HG02798 (cell line): ENCODE measurements at regions not wholly inside any gene's neighbourhood (a gene's known extent, or its start where the extent isn't known, plus 50 kb on each side); places are given as distances from the start of the nearest gene placed in this dataset.
"Not testable (repeated sequence)": the region's sequence is repeated elsewhere in the genome, so short reads cannot be mapped to it uniquely, and the experiment has no call there.

Source experiments
- ATAC-seq: cut with Tn5 transposase; IDR thresholded peaks from one replicate; pipeline ENCODE4 v1.9.1; 2021; ENCODE audit warnings: mild to moderate bottlenecking; ENCODE audit not compliant: unreplicated experiment, poor library complexity

- no peak for ATAC-seq
Measured at GRCh38 chr15:79601405-79602086, 169.4 kb downstream of the MINAR1 start.

- no peak for ATAC-seq
Measured at GRCh38 chr15:79602180-79602579, 170.0 kb downstream of the MINAR1 start.

- no peak for ATAC-seq
Measured at GRCh38 chr15:79602731-79603130, 170.6 kb downstream of the MINAR1 start.

- ATAC-seq, result no peak
Measured at GRCh38 chr15:79606831-79607355, 174.8 kb downstream of the MINAR1 start.

- ATAC-seq, result no peak
Measured at GRCh38 chr15:79608066-79608864, 176.1 kb downstream of the MINAR1 start.

- ATAC-seq, result no peak
Measured at GRCh38 chr15:79609506-79609905, 177.4 kb downstream of the MINAR1 start.

GRCh38 chr15:79610021-79610420, 177.9 kb downstream of the MINAR1 start:
- ATAC-seq, result no peak

GRCh38 chr15:79615754-79616153, 183.6 kb downstream of the MINAR1 start:
- no peak for ATAC-seq

- ATAC-seq, result no peak
Measured at GRCh38 chr15:79617071-79617470, 184.9 kb downstream of the MINAR1 start.

- no peak for ATAC-seq
Measured at GRCh38 chr15:79620112-79620857, 188.1 kb downstream of the MINAR1 start.

- ATAC-seq, result not testable (repeated sequence)
Measured at GRCh38 chr15:79621805-79622204, 189.7 kb downstream of the MINAR1 start.

GRCh38 chr15:79623488-79623887, 191.4 kb downstream of the MINAR1 start:
- ATAC-seq, result no peak

- no peak for ATAC-seq
Measured at GRCh38 chr15:79629687-79630086, 197.6 kb downstream of the MINAR1 start.

- ATAC-seq, result no peak
Measured at GRCh38 chr15:79632457-79632856, 200.3 kb downstream of the MINAR1 start.

- no peak for ATAC-seq
Measured at GRCh38 chr15:79635149-79635771, 203.1 kb downstream of the MINAR1 start.

- ATAC-seq, result no peak
Measured at GRCh38 chr15:79635897-79636561, 203.9 kb downstream of the MINAR1 start.

- ATAC-seq, result no peak
Measured at GRCh38 chr15:79640206-79640605, 208.1 kb downstream of the MINAR1 start.

GRCh38 chr15:79641841-79642240, 209.7 kb downstream of the MINAR1 start:
- ATAC-seq, result no peak

GRCh38 chr15:79643393-79643792, 211.3 kb downstream of the MINAR1 start:
- no peak for ATAC-seq

- ATAC-seq, result no peak
Measured at GRCh38 chr15:79644091-79644490, 212.0 kb downstream of the MINAR1 start.
